H9 (cell line): ENCODE measurements at regions not wholly inside any gene's neighbourhood (a gene's known extent, or its start where the extent isn't known, plus 50 kb on each side); places are given as distances from the start of the nearest gene placed in this dataset.

Experiments
- DNase-seq: peaks from one replicate; pipeline ENCODE4 v3.0.0-alpha.2; 2017
- H2AFZ ChIP-seq: one replicate; pipeline ENCODE4 v1.6.1; 2013; ENCODE audit warnings: mild to moderate bottlenecking, low read length, control low read depth, moderate library complexity
- H2AK5ac ChIP-seq: 2 replicates; pipeline ENCODE4 v1.6.1; 2013; ENCODE audit warnings: low read length, control low read depth, mixed read lengths; ENCODE audit not compliant: insufficient read length
- H2BK120ac ChIP-seq: one replicate; pipeline ENCODE4 v1.6.1; 2013; ENCODE audit warnings: low read depth, mild to moderate bottlenecking, low read length, control low read depth, inconsistent platforms; ENCODE audit not compliant: poor library complexity, severe bottlenecking
- H2BK12ac ChIP-seq: 2 replicates; pipeline ENCODE4 v1.6.1; 2013; ENCODE audit warnings: low read length, control low read depth, mixed read lengths, low read depth; ENCODE audit not compliant: insufficient read length
- H2BK15ac ChIP-seq: 2 replicates; pipeline ENCODE4 v1.6.1; 2013; ENCODE audit warnings: low read depth, low read length, control low read depth
- H2BK20ac ChIP-seq: one replicate; pipeline ENCODE4 v1.6.1; 2013; ENCODE audit warnings: low read depth, mild to moderate bottlenecking, low read length, control low read depth, inconsistent platforms; ENCODE audit not compliant: poor library complexity, severe bottlenecking
- H2BK5ac ChIP-seq: 2 replicates; pipeline ENCODE4 v1.6.1; 2013; ENCODE audit warnings: low read length, control low read depth, mixed read lengths; ENCODE audit not compliant: insufficient read length
- H3K14ac ChIP-seq: 2 replicates; pipeline ENCODE4 v1.6.1; 2013; ENCODE audit warnings: low read length, control low read depth; ENCODE audit not compliant: insufficient read depth
- H3K18ac ChIP-seq: 2 replicates; pipeline ENCODE4 v1.6.1; 2013; ENCODE audit warnings: low read depth, mild to moderate bottlenecking, mixed read lengths, low read length, control low read depth; ENCODE audit not compliant: insufficient read length
- H3K23ac ChIP-seq: 2 replicates; pipeline ENCODE4 v1.6.1; 2013; ENCODE audit warnings: low read length, control low read depth, mixed read lengths, low read depth; ENCODE audit not compliant: insufficient read length
- H3K23me2 ChIP-seq: 2 replicates; pipeline ENCODE4 v1.6.1; 2013; ENCODE audit warnings: low read depth, mild to moderate bottlenecking, mixed read lengths, low read length, control low read depth; ENCODE audit not compliant: insufficient read length, poor library complexity, severe bottlenecking
- H3K27ac ChIP-seq: 2 replicates; pipeline ENCODE4 v1.5.1; 2013; ENCODE audit warnings: low read length, control low read depth, mixed read lengths, low read depth; ENCODE audit not compliant: insufficient read length
- H3K27me3 ChIP-seq: 2 replicates; pipeline ENCODE4 v1.6.1; 2013; ENCODE audit warnings: low read length, control low read depth, inconsistent platforms; ENCODE audit not compliant: insufficient read depth
- H3K4ac ChIP-seq: 2 replicates; pipeline ENCODE4 v1.6.1; 2013; ENCODE audit warnings: low read depth, mild to moderate bottlenecking, control low read depth, inconsistent platforms, low read length, moderate library complexity
- H3K4me1 ChIP-seq: 2 replicates; pipeline ENCODE4 v1.6.1; 2013; ENCODE audit warnings: low read length, control low read depth, inconsistent platforms; ENCODE audit not compliant: insufficient read depth
- H3K4me2 ChIP-seq: 2 replicates; pipeline ENCODE4 v1.6.1; 2013; ENCODE audit warnings: low read length, control low read depth, mixed read lengths; ENCODE audit not compliant: insufficient read length, insufficient read depth
- H3K56ac ChIP-seq: 2 replicates; pipeline ENCODE4 v1.6.1; 2013; ENCODE audit warnings: low read depth, mild to moderate bottlenecking, mixed read lengths, low read length, control low read depth; ENCODE audit not compliant: insufficient read length
- H3K79me1 ChIP-seq: 2 replicates; pipeline ENCODE4 v1.6.1; 2013; ENCODE audit warnings: low read depth, mild to moderate bottlenecking, moderate library complexity, low read length, control low read depth, inconsistent platforms; ENCODE audit not compliant: insufficient read depth, poor library complexity, severe bottlenecking
- H3K79me2 ChIP-seq: 2 replicates; pipeline ENCODE4 v1.6.1; 2013; ENCODE audit warnings: low read length, control low read depth, inconsistent platforms; ENCODE audit not compliant: insufficient read depth
- H3K9ac ChIP-seq: 2 replicates; pipeline ENCODE4 v1.6.1; 2013; ENCODE audit warnings: low read length, control low read depth, mixed read lengths; ENCODE audit not compliant: insufficient read length; ENCODE audit errors: extremely low read depth
- H3K9me3 ChIP-seq: one replicate; pipeline ENCODE4 v1.6.1; 2013; ENCODE audit warnings: low read depth, low read length, inconsistent platforms; ENCODE audit not compliant: control insufficient read depth
- H3T11ph ChIP-seq: one replicate; pipeline ENCODE4 v1.6.1; 2013; ENCODE audit warnings: mild to moderate bottlenecking, low read length, control low read depth, inconsistent platforms
- H4K20me1 ChIP-seq: one replicate; pipeline ENCODE4 v1.6.1; 2013; ENCODE audit not compliant: control insufficient read depth, insufficient read length, insufficient read depth
- H4K5ac ChIP-seq: 2 replicates; pipeline ENCODE4 v1.6.1; 2013; ENCODE audit warnings: low read depth, mild to moderate bottlenecking, mixed read lengths, low read length, control low read depth; ENCODE audit not compliant: insufficient read length
- H4K8ac ChIP-seq: replicated peaks from 2 replicates; pipeline ENCODE4 v1.6.1; 2013; ENCODE audit warnings: low read length, control low read depth, mixed read lengths, low read depth; ENCODE audit not compliant: insufficient read length
- H4K91ac ChIP-seq: 2 replicates; pipeline ENCODE4 v1.6.1; 2013; ENCODE audit warnings: low read depth, mild to moderate bottlenecking, moderate library complexity, mixed read lengths, low read length, control low read depth; ENCODE audit not compliant: insufficient read length
- H3K27ac Mint-ChIP-seq, 3 experiments: 2 replicates in 2 of 3; 3 replicates in 1 of 3; pipeline ENCODE4 v1.8.0; 2020 to 2021; ENCODE audit warnings: mixed read lengths in 3 of 3, mild to moderate bottlenecking in 1 of 3, moderate library complexity in 1 of 3
- H3K27me3 Mint-ChIP-seq: 2 replicates; pipeline ENCODE4 v1.8.0; 2021; ENCODE audit warnings: low read depth, mild to moderate bottlenecking, moderate library complexity, mixed read lengths
- H3K36me3 Mint-ChIP-seq, 3 experiments: 2 replicates in 2 of 3; 3 replicates in 1 of 3; pipeline ENCODE4 v1.8.0; 2020 to 2021; ENCODE audit warnings: low read depth in 3 of 3, mixed read lengths in 3 of 3; ENCODE audit not compliant: insufficient read depth in 1 of 3
- H3K4me1 Mint-ChIP-seq, 2 experiments: 2 replicates each; pipeline ENCODE4 v1.8.0; 2020; ENCODE audit warnings: mixed read lengths in 2 of 2
- H3K4me3 Mint-ChIP-seq, 2 experiments: 2 replicates in 1 of 2; 3 replicates in 1 of 2; pipeline ENCODE4 v1.8.0; 2020 to 2021; ENCODE audit warnings: mild to moderate bottlenecking in 2 of 2, mixed read lengths in 2 of 2, moderate library complexity in 1 of 2
- H3K9me3 Mint-ChIP-seq, 2 experiments: 2 replicates in 1 of 2; 3 replicates in 1 of 2; pipeline ENCODE4 v1.8.0; 2020; ENCODE audit warnings: mild to moderate bottlenecking in 2 of 2, mixed read lengths in 2 of 2, moderate library complexity in 1 of 2
- WGBS: extraction: QIAGEN DNeasy Blood & Tissue Kit; methylation state at CpG from one replicate; pipeline ENCODE4 v1.1.7; 2013; ENCODE audit warnings: missing lambda C conversion rate, low lambda C conversion rate, mixed read lengths; ENCODE audit not compliant: insufficient read length; ENCODE audit errors: extremely low coverage; 5-methylcytosine and 5-hydroxymethylcytosine counted together
- TF ChIP-seq, protein P1 (sequence below): fragments of 200-600 bp; sonication (generic); conservative IDR thresholded peaks from 3 replicates; pipeline ENCODE4 v1.8.0; 2021; ENCODE audit warnings: antibody characterized with exemption, mild to moderate bottlenecking

DNA sequence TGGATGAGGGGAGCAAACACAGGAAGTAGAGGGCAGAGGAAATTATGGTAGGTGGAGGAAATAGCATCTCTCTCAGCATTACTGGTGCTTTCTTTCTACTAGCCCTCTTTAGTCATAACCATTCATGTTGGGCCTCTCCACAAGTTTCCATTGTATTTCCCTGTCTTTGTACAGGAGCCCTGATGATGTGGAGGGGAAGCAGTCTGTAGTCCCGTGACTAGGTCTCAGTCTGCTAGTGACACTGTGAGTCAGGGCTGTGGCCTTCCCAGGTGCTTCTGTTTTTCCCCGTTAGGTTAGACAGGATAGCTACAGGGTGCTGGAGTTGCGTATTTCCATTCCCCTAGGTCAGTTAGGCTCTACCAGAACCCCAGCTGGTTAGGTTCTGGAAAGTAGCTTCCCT, 82.9 kb upstream of the NAMPT start:
- Mint-ChIP-seq H3K4me3 (no peak overlapping the region), H3K27ac (peak overlapping the region in 1 of 3 experiments; percentile 69; a peak in 2 of 7 replicates), H3K9me3 (peaks cover 0 to 2% of the 10 kb centered on the region in 2 experiments; a peak in 2 of 5 replicates), H3K27me3 (peaks cover 7% of the 10 kb centered on the region), H3K4me1 (no peaks in the 10 kb centered on the region), H3K36me3 (no peaks in the 10 kb centered on the region)
- Histone ChIP-seq H3K18ac (no peak overlapping the region), H3K79me1 (no peaks in the 10 kb centered on the region), H4K20me1 (no peaks in the 10 kb centered on the region), H3K79me2 (no peaks in the 10 kb centered on the region), H4K91ac (no peak overlapping the region), H4K5ac (no peak overlapping the region), H2AK5ac (no peak overlapping the region), H3K9ac (no peak overlapping the region), H3K56ac (no peak overlapping the region), H3K23ac (no peak overlapping the region), H2BK20ac (no peak overlapping the region), H3K4ac (no peak overlapping the region), H2BK5ac (no peak overlapping the region), H3T11ph (no peak overlapping the region), H3K4me2 (no peak overlapping the region), H3K27me3 (no peaks in the 10 kb centered on the region), H3K9me3 (no peaks in the 10 kb centered on the region), H3K14ac (no peak overlapping the region), H3K4me1 (no peaks in the 10 kb centered on the region), H2AFZ (no peak overlapping the region), H3K27ac (no peak overlapping the region), H2BK12ac (no peak overlapping the region), H2BK120ac (no peak overlapping the region), H2BK15ac (no peak overlapping the region), H3K23me2 (no peaks in the 10 kb centered on the region), H4K8ac (no peak overlapping the region)
- TF ChIP-seq, protein P1, sequence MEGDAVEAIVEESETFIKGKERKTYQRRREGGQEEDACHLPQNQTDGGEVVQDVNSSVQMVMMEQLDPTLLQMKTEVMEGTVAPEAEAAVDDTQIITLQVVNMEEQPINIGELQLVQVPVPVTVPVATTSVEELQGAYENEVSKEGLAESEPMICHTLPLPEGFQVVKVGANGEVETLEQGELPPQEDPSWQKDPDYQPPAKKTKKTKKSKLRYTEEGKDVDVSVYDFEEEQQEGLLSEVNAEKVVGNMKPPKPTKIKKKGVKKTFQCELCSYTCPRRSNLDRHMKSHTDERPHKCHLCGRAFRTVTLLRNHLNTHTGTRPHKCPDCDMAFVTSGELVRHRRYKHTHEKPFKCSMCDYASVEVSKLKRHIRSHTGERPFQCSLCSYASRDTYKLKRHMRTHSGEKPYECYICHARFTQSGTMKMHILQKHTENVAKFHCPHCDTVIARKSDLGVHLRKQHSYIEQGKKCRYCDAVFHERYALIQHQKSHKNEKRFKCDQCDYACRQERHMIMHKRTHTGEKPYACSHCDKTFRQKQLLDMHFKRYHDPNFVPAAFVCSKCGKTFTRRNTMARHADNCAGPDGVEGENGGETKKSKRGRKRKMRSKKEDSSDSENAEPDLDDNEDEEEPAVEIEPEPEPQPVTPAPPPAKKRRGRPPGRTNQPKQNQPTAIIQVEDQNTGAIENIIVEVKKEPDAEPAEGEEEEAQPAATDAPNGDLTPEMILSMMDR, result no peak
- no peak for DNase-seq
- no CpG with 5 or more reads among the region's 3 CpGs for WGBS
